GM12878 (cell line): ENCODE measurements at regions not wholly inside any gene's neighbourhood (a gene's known extent, or its start where the extent isn't known, plus 50 kb on each side); places are given as distances from the start of the nearest gene placed in this dataset.

ENCODE experiments used
- ATAC-seq: fragments of 200-7000 bp; cut with Tn5 transposase; 3 replicates; pipeline ENCODE4 v1.9.1; 2020; ENCODE audit warnings: mild to moderate bottlenecking, moderate library complexity
- BruUV-seq: library from RNA; stranded (reverse); fragments of 400-500 nt; replicated peaks from 2 replicates; lab custom pipeline; 2021; lab: Mats Ljungman, UMichigan
- CTCF ChIA-PET: fragments of 300-600 bp; sonication (Branson Sonifier 250); formaldehyde crosslinking; extraction: SDS; loops from one replicate; lab custom pipeline; 2021; ENCODE audit warnings: inconsistent platforms; lab: Yijun Ruan, JAX
- POLR2A ChIA-PET: fragments of 350-600 bp; formaldehyde crosslinking; extraction: SDS; loops from one replicate; lab custom pipeline; 2021; ENCODE audit warnings: inconsistent platforms; lab: Charles Lee
- RAD21 ChIA-PET: fragments of 300-600 bp; sonication (Branson Sonifier 250); formaldehyde crosslinking; loops from one replicate; lab custom pipeline; 2023; ENCODE audit warnings: antibody characterized with exemption; ENCODE audit not compliant: unreplicated experiment; lab: Charles Lee
- SMC1A ChIA-PET: fragments of 300-600 bp; sonication (Branson Sonifier 250); formaldehyde crosslinking; loops from one replicate; lab custom pipeline; 2023; ENCODE audit not compliant: unreplicated experiment, uncharacterized antibody; lab: Charles Lee
- DNase-seq: peaks from one replicate; pipeline ENCODE4 v3.0.0-alpha.2; 2011; ENCODE audit warnings: low read depth, low spot score
- FAIRE-seq: peaks from 3 replicates; lab custom pipeline; 2011; peaks lifted over from hg19 to GRCh38; lab: Jason Lieb, UNC
- H2AFZ ChIP-seq: 2 replicates; pipeline ENCODE4 v1.6.0; 2011; ENCODE audit warnings: low read depth, low read length, control low read depth; ENCODE audit not compliant: control insufficient read depth
- H3K27ac ChIP-seq: 2 replicates; pipeline ENCODE4 v1.5.1; 2011; ENCODE audit warnings: control low read depth; ENCODE audit not compliant: control insufficient read depth, insufficient read depth
- H3K27me3 ChIP-seq, 2 experiments: replicated peaks in 1 of 2; 2 replicates each; pipeline versions ENCODE4 v1.6.0 to v1.6.1; 2011; ENCODE audit warnings: low read length in 1 of 2; ENCODE audit not compliant: control insufficient read depth in 2 of 2, insufficient read depth in 2 of 2
- H3K36me3 ChIP-seq, 2 experiments: 2 replicates each; pipeline ENCODE4 v1.5.1; 2011; ENCODE audit warnings: low read length in 1 of 2; ENCODE audit not compliant: control insufficient read depth in 2 of 2, insufficient read depth in 2 of 2
- H3K4me1 ChIP-seq: 2 replicates; pipeline ENCODE4 v1.6.1; 2011; ENCODE audit warnings: mild to moderate bottlenecking, low read length, moderate library complexity, mixed read lengths; ENCODE audit not compliant: control insufficient read depth, insufficient read depth
- H3K4me2 ChIP-seq: 2 replicates; pipeline ENCODE4 v1.6.0; 2011; ENCODE audit warnings: control low read depth; ENCODE audit not compliant: control insufficient read depth, insufficient read depth
- H3K4me3 ChIP-seq: fragments of 200-600 bp; sonication (generic); 2 replicates; pipeline ENCODE4 v1.5.1; 2016
- H3K79me2 ChIP-seq: 2 replicates; pipeline ENCODE4 v1.6.0; 2011; ENCODE audit warnings: low read length; ENCODE audit not compliant: control insufficient read depth, insufficient read depth
- H3K9ac ChIP-seq: 2 replicates; pipeline ENCODE4 v1.8.0; 2011; ENCODE audit warnings: low read length, control low read depth, mixed read lengths; ENCODE audit not compliant: control insufficient read depth, insufficient read depth
- H3K9me3 ChIP-seq: replicated peaks from 3 replicates; pipeline ENCODE4 v1.5.1; 2011; ENCODE audit warnings: mild to moderate bottlenecking, low read length; ENCODE audit not compliant: control insufficient read depth, insufficient read depth
- H4K20me1 ChIP-seq: 2 replicates; pipeline ENCODE4 v1.6.0; 2011; ENCODE audit not compliant: control insufficient read depth, insufficient read depth
- ASH2L ChIP-seq: fragments of 300-600, 200-600 bp; sonication (generic); IDR thresholded peaks from 2 replicates; pipeline ENCODE4 v1.6.1; 2017; ENCODE audit warnings: low read depth, mild to moderate bottlenecking, borderline replicate concordance
- ATF7 ChIP-seq: fragments of 450-650 bp; IDR thresholded peaks from 2 replicates; pipeline ENCODE4 v1.6.1; 2016; ENCODE audit warnings: low read depth, mild to moderate bottlenecking
- CHD1 ChIP-seq: IDR thresholded peaks from 2 replicates; pipeline ENCODE4 v1.6.1; 2012; ENCODE audit warnings: low read depth, low read length, improper control_type of control experiment
- CHD4 ChIP-seq: fragments of 200-600 bp; sonication (generic); IDR thresholded peaks from 2 replicates; pipeline ENCODE4 v1.6.1; 2016; ENCODE audit warnings: mild to moderate bottlenecking
- DPF2 ChIP-seq: fragments of 450-650 bp; IDR thresholded peaks from 2 replicates; pipeline ENCODE4 v1.6.1; 2017; ENCODE audit warnings: mild to moderate bottlenecking
- E2F4 ChIP-seq: IDR thresholded peaks from 2 replicates; pipeline ENCODE4 v1.6.1; 2012; ENCODE audit warnings: low read depth, low read length, improper control_type of control experiment
- E4F1 ChIP-seq: fragments of 450-650 bp; IDR thresholded peaks from 2 replicates; pipeline ENCODE4 v1.6.1; 2018; ENCODE audit warnings: borderline replicate concordance, mild to moderate bottlenecking; ENCODE audit not compliant: partially characterized antibody
- IKZF2 ChIP-seq, 2 experiments: fragments of 450-650 bp; IDR thresholded peaks; 2 replicates each; pipeline ENCODE4 v1.6.1; 2017; ENCODE audit warnings: mild to moderate bottlenecking in 2 of 2, moderate library complexity in 2 of 2
- KLF5 ChIP-seq: fragments of 450-650 bp; IDR thresholded peaks from 2 replicates; pipeline ENCODE4 v1.6.1; 2014; ENCODE audit warnings: mild to moderate bottlenecking; ENCODE audit not compliant: partially characterized antibody
- LARP7 ChIP-seq: fragments of 450-650 bp; IDR thresholded peaks from 2 replicates; pipeline ENCODE4 v1.6.1; 2017; ENCODE audit warnings: mild to moderate bottlenecking
- NRF1 ChIP-seq: conservative IDR thresholded peaks from 2 replicates; pipeline ENCODE4 v1.6.1; 2011; ENCODE audit warnings: mild to moderate bottlenecking, low read depth, low read length, improper control_type of control experiment
- POU2F2 ChIP-seq: IDR thresholded peaks from 3 replicates; pipeline ENCODE4 v1.6.1; 2011; ENCODE audit warnings: low read depth, mild to moderate bottlenecking, low read length, borderline replicate concordance
- SPI1 ChIP-seq: IDR thresholded peaks from 2 replicates; pipeline ENCODE4 v1.6.1; 2011; ENCODE audit warnings: low read depth, mild to moderate bottlenecking, low read length, moderate library complexity, borderline replicate concordance; ENCODE audit not compliant: insufficient read depth
- TCF12 ChIP-seq: IDR thresholded peaks from 2 replicates; pipeline ENCODE4 v1.6.1; 2011; ENCODE audit warnings: low read depth, mild to moderate bottlenecking, low read length
- ZBTB33 ChIP-seq: fragments of 450-650 bp; IDR thresholded peaks from 2 replicates; pipeline ENCODE4 v1.6.1; 2017; ENCODE audit warnings: mild to moderate bottlenecking
- ZNF24 ChIP-seq: fragments of 450-650 bp; IDR thresholded peaks from 2 replicates; pipeline ENCODE4 v1.6.1; 2017; ENCODE audit warnings: antibody characterized with exemption, mild to moderate bottlenecking
- WGBS: methylation state at CpG from one replicate; pipeline ENCODE4 v1.1.6; 2016; ENCODE audit warnings: low lambda C conversion rate; ENCODE audit not compliant: insufficient replicate concordance, insufficient coverage; ENCODE audit errors: missing lambda C conversion rate; 5-methylcytosine and 5-hydroxymethylcytosine counted together
- in situ Hi-C: fragments of 300-500 bp; cut with MboI; formaldehyde crosslinking; loops from 9 replicates; pipeline ENCODE4 v1.14.3; 2018; ENCODE audit warnings: mixed read lengths
- intact Hi-C: fragments of 100-400 bp; cut with micrococcal nuclease; formaldehyde crosslinking; loops from one replicate; pipeline ENCODE4 v1.14.2; 2022; ENCODE audit not compliant: unreplicated experiment
- TF ChIP-seq, protein P1 (sequence below): fragments of 450-650 bp; IDR thresholded peaks from 2 replicates; pipeline ENCODE4 v1.6.1; 2016; ENCODE audit warnings: mild to moderate bottlenecking, moderate library complexity, borderline replicate concordance

- SMC1A ChIA-PET: interaction anchor here (0.6 to 0.8 kb wide), 2 partner anchors 121 to 172 kb away, joined by 3 read pairs; no protein-coding TSS in a partner anchor
- FAIRE-seq: no peak
- POLR2A ChIA-PET: no interaction called here
- H3K4me3 ChIP-seq: no peak overlapping the region
- in situ Hi-C loops: no loop called here
- CTCF ChIA-PET: interaction anchor here (0.9 kb wide), 1 partner anchor 27 kb away, joined by 3 read pairs; no protein-coding TSS in a partner anchor
- intact Hi-C loops: no loop called here
- no peaks in the 10 kb centered on the region for H3K79me2 ChIP-seq
- H3K4me2 ChIP-seq: no peak overlapping the region
- no peaks in the 10 kb centered on the region for H3K9me3 ChIP-seq
- no peak overlapping the region for H2AFZ ChIP-seq
- ATAC-seq: peak; percentile 36
- 28% methylated on average over 3 of the region's 3 CpGs for WGBS
- H3K27ac ChIP-seq: no peak overlapping the region
- RAD21 ChIA-PET: no interaction called here
- H3K27me3 ChIP-seq: no peaks in the 10 kb centered on the region
- H3K9ac ChIP-seq: no peak overlapping the region
- no TSS peak for BruUV-seq
- no peaks in the 10 kb centered on the region for H3K36me3 ChIP-seq
- H4K20me1 ChIP-seq: no peaks in the 10 kb centered on the region
- DNase-seq: no peak
- H3K4me1 ChIP-seq: no peaks in the 10 kb centered on the region
- TF ChIP-seq SPI1 (no peak), TCF12 (no peak), CHD4 (no peak), KLF5 (no peak), E4F1 (no peak), ATF7 (no peak), ZNF24 (no peak), POU2F2 (no peak), ASH2L (no peak), E2F4 (no peak), NRF1 (no peak), ZBTB33 (no peak), DPF2 (no peak), LARP7 (no peak), IKZF2 (IDR thresholded peaks at IDR 0.05) (no peak), CHD1 (no peak)
- TF ChIP-seq, protein P1, sequence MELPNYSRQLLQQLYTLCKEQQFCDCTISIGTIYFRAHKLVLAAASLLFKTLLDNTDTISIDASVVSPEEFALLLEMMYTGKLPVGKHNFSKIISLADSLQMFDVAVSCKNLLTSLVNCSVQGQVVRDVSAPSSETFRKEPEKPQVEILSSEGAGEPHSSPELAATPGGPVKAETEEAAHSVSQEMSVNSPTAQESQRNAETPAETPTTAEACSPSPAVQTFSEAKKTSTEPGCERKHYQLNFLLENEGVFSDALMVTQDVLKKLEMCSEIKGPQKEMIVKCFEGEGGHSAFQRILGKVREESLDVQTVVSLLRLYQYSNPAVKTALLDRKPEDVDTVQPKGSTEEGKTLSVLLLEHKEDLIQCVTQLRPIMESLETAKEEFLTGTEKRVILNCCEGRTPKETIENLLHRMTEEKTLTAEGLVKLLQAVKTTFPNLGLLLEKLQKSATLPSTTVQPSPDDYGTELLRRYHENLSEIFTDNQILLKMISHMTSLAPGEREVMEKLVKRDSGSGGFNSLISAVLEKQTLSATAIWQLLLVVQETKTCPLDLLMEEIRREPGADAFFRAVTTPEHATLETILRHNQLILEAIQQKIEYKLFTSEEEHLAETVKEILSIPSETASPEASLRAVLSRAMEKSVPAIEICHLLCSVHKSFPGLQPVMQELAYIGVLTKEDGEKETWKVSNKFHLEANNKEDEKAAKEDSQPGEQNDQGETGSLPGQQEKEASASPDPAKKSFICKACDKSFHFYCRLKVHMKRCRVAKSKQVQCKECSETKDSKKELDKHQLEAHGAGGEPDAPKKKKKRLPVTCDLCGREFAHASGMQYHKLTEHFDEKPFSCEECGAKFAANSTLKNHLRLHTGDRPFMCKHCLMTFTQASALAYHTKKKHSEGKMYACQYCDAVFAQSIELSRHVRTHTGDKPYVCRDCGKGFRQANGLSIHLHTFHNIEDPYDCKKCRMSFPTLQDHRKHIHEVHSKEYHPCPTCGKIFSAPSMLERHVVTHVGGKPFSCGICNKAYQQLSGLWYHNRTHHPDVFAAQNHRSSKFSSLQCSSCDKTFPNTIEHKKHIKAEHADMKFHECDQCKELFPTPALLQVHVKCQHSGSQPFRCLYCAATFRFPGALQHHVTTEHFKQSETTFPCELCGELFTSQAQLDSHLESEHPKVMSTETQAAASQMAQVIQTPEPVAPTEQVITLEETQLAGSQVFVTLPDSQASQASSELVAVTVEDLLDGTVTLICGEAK: no peak
These were observed 687.2 kb upstream of the CPEB2 start for GRCh38 chr4:14315129-14315528.
